ENCODE measurements at regions not wholly inside any gene's neighbourhood (a gene's known extent, or its start where the extent isn't known, plus 50 kb on each side); places are given as distances from the start of the nearest gene placed in this dataset.

GRCh38 chr1:60636946-60637345 lies 445.4 kb upstream of the NFIA start (continued):
- TF ChIP-seq TCF12 (IDR thresholded peaks at IDR 0.05; ENCODE audit: low read depth, low read length) (no peak), SRF (IDR thresholded peaks at IDR 0.05; ENCODE audit: low read depth, low read length) (no peak), SP2 (IDR thresholded peaks at IDR 0.05; ENCODE audit: low read length) (no peak), SIRT6 (IDR thresholded peaks at IDR 0.05; ENCODE audit: low read length) (no peak), RFX5 (IDR thresholded peaks at IDR 0.05; ENCODE audit: borderline replicate concordance, low read depth, low read length) (no peak)
